ENCODE measurements at regions not wholly inside any gene's neighbourhood (a gene's known extent, or its start where the extent isn't known, plus 50 kb on each side); places are given as distances from the start of the nearest gene placed in this dataset.

DNA sequence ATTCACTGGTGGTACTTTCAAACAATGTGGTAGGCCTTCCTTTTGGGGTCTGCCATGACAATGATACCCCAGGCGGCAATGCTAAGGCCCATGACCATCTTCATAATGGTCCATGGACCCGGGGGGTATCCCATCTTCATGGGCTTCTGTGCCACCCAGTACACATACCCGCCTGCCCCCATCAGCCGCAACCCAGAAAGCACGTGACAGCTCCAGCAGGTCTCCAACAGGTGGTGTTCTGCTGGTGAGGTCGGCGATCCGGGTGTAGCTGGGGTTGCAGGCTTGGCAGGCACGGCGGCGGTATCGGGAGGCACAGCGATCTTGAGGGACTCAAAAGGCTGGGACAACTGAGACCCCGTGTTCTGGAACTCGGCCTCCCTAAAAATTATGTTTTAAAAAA is 214.5 kb downstream of the SNRPN start:
- Histone ChIP-seq H4K8ac (ENCODE audit: extremely low read depth, insufficient read depth, low read length) (no peak overlapping the region), H3K27me3 (replicated peaks in 1 of 4; ENCODE audit: control insufficient read depth in 3 of 4, extremely low read depth in 1 of 4, insufficient read depth in 3 of 4, low read length in 3 of 4) (no peaks in the 10 kb centered on the region), H3K36me3 (ENCODE audit: control insufficient read depth in 2 of 4, insufficient read depth in 4 of 4, low read length in 3 of 4) (no peaks in the 10 kb centered on the region), H3K4ac (replicated peaks; ENCODE audit: insufficient read length, low read depth, low read length) (no peak overlapping the region), H3K23ac (ENCODE audit: insufficient read length) (no peak overlapping the region), H3K23me2 (ENCODE audit: low read depth, low read length) (no peaks in the 10 kb centered on the region), H3K79me1 (ENCODE audit: low read depth, low read length) (no peaks in the 10 kb centered on the region), H2BK120ac (replicated peaks; ENCODE audit: low read depth, low read length) (no peak overlapping the region), H3K14ac (ENCODE audit: insufficient read length) (no peak overlapping the region), H2BK15ac (ENCODE audit: low read length) (no peak overlapping the region), H3K18ac (ENCODE audit: extremely low read depth, low read length) (no peak overlapping the region), H2AFZ (ENCODE audit: low read length) (no peak overlapping the region), H3K4me1 (replicated peaks in 1 of 4; ENCODE audit: control insufficient read depth in 3 of 4, insufficient read depth in 4 of 4, low read length in 3 of 4) (no peaks in the 10 kb centered on the region), H3K56ac (replicated peaks; ENCODE audit: insufficient read length, low read depth, low read length) (no peak overlapping the region), H4K5ac (ENCODE audit: insufficient read length, low read depth, low read length) (no peak overlapping the region), H3K9me3 (ENCODE audit: insufficient read depth in 2 of 2, low read depth in 1 of 2, low read length in 1 of 2) (peaks cover 39 to 49% of the 10 kb centered on the region in 2 experiments), H3K4me3 (ENCODE audit: extremely low read depth in 1 of 4, insufficient read depth in 2 of 4, low read depth in 3 of 4, low read length in 4 of 4) (no peak overlapping the region), H2BK5ac (ENCODE audit: low read depth, low read length) (no peak overlapping the region), H3K4me2 (ENCODE audit: insufficient read depth in 1 of 2, low read depth in 2 of 2, low read length in 2 of 2) (no peak overlapping the region), H3K27ac (ENCODE audit: low read depth, low read length) (no peak overlapping the region), H3K79me2 (ENCODE audit: control insufficient read depth in 1 of 2, insufficient read depth in 2 of 2, low read length in 2 of 2) (no peaks in the 10 kb centered on the region), H2AK5ac (ENCODE audit: low read depth, low read length) (no peak overlapping the region), H3K9ac (replicated peaks in 1 of 4; ENCODE audit: extremely low read depth in 1 of 4, low read depth in 3 of 4, low read length in 3 of 4) (no peak overlapping the region), H4K20me1 (replicated peaks in 1 of 2; ENCODE audit: control insufficient read depth in 1 of 2, insufficient read depth in 2 of 2, low read length in 2 of 2) (no peaks in the 10 kb centered on the region), H2BK12ac (ENCODE audit: low read depth, low read length) (no peak overlapping the region), H4K91ac (replicated peaks; ENCODE audit: insufficient read length, low read length) (no peak overlapping the region), H2BK20ac (ENCODE audit: low read length) (no peak overlapping the region)
- ChIA-PET POLR2A (ENCODE audit: partially characterized antibody) (no interaction called here), CTCF (ENCODE audit: partially characterized antibody) (interaction anchor here (2.2 kb wide), 1 partner anchor 35 kb away, joined by 4 read pairs; no protein-coding TSS in a partner anchor)
- WGBS, 2 experiments (ENCODE audit: extremely low coverage in 1 of 2, insufficient coverage in 1 of 2, insufficient read length in 1 of 2, insufficient replicate concordance in 2 of 2, low coverage in 1 of 2, low lambda C conversion rate in 2 of 2, missing lambda C conversion rate in 1 of 2) = 82% methylated on average over 14 of the region's 15 CpGs; no CpG with 5 or more reads in 1 of the 2 experiments
- no peak for DNase-seq (ENCODE audit: low read depth in 1 of 2, low spot score in 2 of 2)
- FAIRE-seq = no peak
- TF ChIP-seq HDAC6 (IDR thresholded peaks at IDR 0.05; ENCODE audit: low read depth, low read length) = no peak
- TF ChIP-seq CHD1 (IDR thresholded peaks at IDR 0.05; ENCODE audit: low read depth, low read length) = no peak
